A549 (cell line): ENCODE measurements at regions not wholly inside any gene's neighbourhood (a gene's known extent, or its start where the extent isn't known, plus 50 kb on each side); places are given as distances from the start of the nearest gene placed in this dataset.
A peak's percentile ranks its signal among the peaks of the same experiment; 100 is the strongest.

Source experiments
- ATAC-seq, 2 experiments: fragments of 200-7000 bp in 1 of 2; fragments of >200 bp in 1 of 2; cut with Nextera tagmentation in 1 of 2; cut with Tn5 transposase in 1 of 2; 3 replicates each; pipeline versions ENCODE4 v1.8.0 to v1.9.1; 2018 to 2020; ENCODE audit warnings: mild to moderate bottlenecking in 1 of 2, moderate library complexity in 1 of 2
- CTCF ChIA-PET: fragments of 300-600 bp; sonication (Branson Sonifier 250); formaldehyde crosslinking; extraction: SDS; loops from one replicate; lab custom pipeline; 2021; ENCODE audit warnings: antibody characterized with exemption, inconsistent platforms; lab: Yijun Ruan, JAX
- POLR2A ChIA-PET: fragments of 350-600 bp; formaldehyde crosslinking; extraction: SDS; loops from one replicate; lab custom pipeline; 2021; ENCODE audit warnings: antibody characterized with exemption, inconsistent platforms; lab: Yijun Ruan, JAX
- DNase-seq, 2 experiments: peaks; one replicate each; pipeline versions ENCODE4 v3.0.0 to v3.0.0-alpha.2; 2011 to 2016; ENCODE audit warnings: low read depth in 1 of 2, low spot score in 1 of 2
- FAIRE-seq: peaks from 2 replicates; lab custom pipeline; 2011; peaks lifted over from hg19 to GRCh38; lab: Jason Lieb, UNC
- H3K27ac ChIP-seq, 2 experiments: fragments of >200 bp; sonication (Bioruptor Twin); formaldehyde crosslinking; 3 replicates each; pipeline ENCODE4 v1.5.1; 2016 to 2017
- H3K4me1 ChIP-seq: fragments of >200 bp; sonication (Bioruptor Twin); formaldehyde crosslinking; 3 replicates; pipeline ENCODE4 v1.6.1; 2016
- H3K4me2 ChIP-seq: fragments of >200 bp; sonication (Bioruptor Twin); formaldehyde crosslinking; 3 replicates; pipeline ENCODE4 v1.6.1; 2016
- H3K4me3 ChIP-seq: fragments of >200 bp; sonication (Bioruptor Twin); formaldehyde crosslinking; 3 replicates; pipeline ENCODE4 v1.5.1; 2016
- H3K9me3 ChIP-seq: fragments of >200 bp; sonication (Bioruptor Twin); formaldehyde crosslinking; 3 replicates; pipeline ENCODE4 v1.6.1; 2016
- ATOH8 ChIP-seq: fragments of 250-450 bp; sonication (Bioruptor Pico); IDR thresholded peaks from 2 replicates; pipeline ENCODE4 v1.5.0; 2020; ENCODE audit warnings: low read depth, mild to moderate bottlenecking, moderate library complexity
- BCL3 ChIP-seq: fragments of >200 bp; sonication (Bioruptor Twin); formaldehyde crosslinking; IDR thresholded peaks from 3 replicates; pipeline ENCODE4 v1.6.1; 2016
- BHLHE40 ChIP-seq: IDR thresholded peaks from 2 replicates; pipeline ENCODE4 v1.6.1; 2012; ENCODE audit warnings: low read depth, low read length, inconsistent platforms
- CBX2 ChIP-seq: fragments of 200-600 bp; sonication (generic); IDR thresholded peaks from 2 replicates; pipeline ENCODE4 v1.6.1; 2016; ENCODE audit warnings: low read depth, mild to moderate bottlenecking, borderline replicate concordance
- CTCF ChIP-seq: fragments of >200 bp; sonication (Bioruptor Twin); formaldehyde crosslinking; IDR thresholded peaks from 3 replicates; pipeline ENCODE4 v1.5.1; 2016
- EHMT2 ChIP-seq: fragments of 200-600 bp; sonication (generic); IDR thresholded peaks from 2 replicates; pipeline ENCODE4 v1.6.1; 2016; ENCODE audit warnings: antibody characterized with exemption, low read depth, mild to moderate bottlenecking, moderate library complexity
- ESRRA ChIP-seq: fragments of 150-350 bp; IDR thresholded peaks from 2 replicates; pipeline ENCODE4 v1.6.1; 2014; ENCODE audit warnings: mild to moderate bottlenecking, low read length, borderline replicate concordance
- FOSB ChIP-seq: fragments of 250-450 bp; sonication (Bioruptor Pico); IDR thresholded peaks from 2 replicates; pipeline ENCODE4 v1.5.0; 2020; ENCODE audit warnings: mild to moderate bottlenecking, moderate library complexity
- FOXS1 ChIP-seq: fragments of 250-450 bp; sonication (Bioruptor Pico); IDR thresholded peaks from 2 replicates; pipeline ENCODE4 v1.5.0; 2020; ENCODE audit warnings: mild to moderate bottlenecking, moderate library complexity
- GATA3 ChIP-seq: IDR thresholded peaks from 2 replicates; pipeline ENCODE4 v1.6.1; 2012; ENCODE audit warnings: borderline replicate concordance
- HDAC2 ChIP-seq: fragments of 200-600 bp; sonication (generic); IDR thresholded peaks from 2 replicates; pipeline ENCODE4 v1.6.1; 2016
- HEYL ChIP-seq: fragments of 250-450 bp; sonication (Bioruptor Pico); IDR thresholded peaks from 2 replicates; pipeline ENCODE4 v1.8.0; 2021; ENCODE audit warnings: mild to moderate bottlenecking, moderate library complexity
- HOXB5 ChIP-seq: fragments of 250-450 bp; sonication (Bioruptor Pico); IDR thresholded peaks from 2 replicates; pipeline ENCODE4 v1.5.0; 2020; ENCODE audit warnings: mild to moderate bottlenecking, moderate library complexity
- MAFK ChIP-seq: fragments of 450-650 bp; IDR thresholded peaks from 2 replicates; pipeline ENCODE4 v1.6.1; 2014; ENCODE audit not compliant: partially characterized antibody
- NFE2L2 ChIP-seq: fragments of 150-350 bp; conservative IDR thresholded peaks from 2 replicates; pipeline ENCODE4 v1.6.1; 2014; ENCODE audit warnings: low read length
- NR3C1 ChIP-seq: fragments of >200 bp; sonication (Bioruptor Twin); formaldehyde crosslinking; IDR thresholded peaks from 3 replicates; pipeline ENCODE4 v1.6.1; 2017
- POLR2A ChIP-seq: IDR thresholded peaks from 2 replicates; pipeline ENCODE4 v1.6.1; 2012; ENCODE audit warnings: mild to moderate bottlenecking, low read length
- RAD21 ChIP-seq, 2 experiments: fragments of >200 bp in 1 of 2; sonication (Bioruptor Twin) in 1 of 2; formaldehyde crosslinking in 1 of 2; IDR thresholded peaks in 1 of 2; conservative IDR thresholded peaks in 1 of 2; 2 replicates in 1 of 2; 3 replicates in 1 of 2; pipeline ENCODE4 v1.6.1; 2012 to 2018; ENCODE audit warnings: inconsistent platforms in 1 of 2
- REST ChIP-seq: fragments of 200-600 bp; sonication (generic); IDR thresholded peaks from 2 replicates; pipeline ENCODE4 v1.6.1; 2016; ENCODE audit warnings: antibody characterized with exemption, mild to moderate bottlenecking, moderate library complexity
- RNF2 ChIP-seq: fragments of 200-600 bp; sonication (generic); IDR thresholded peaks from 2 replicates; pipeline ENCODE4 v1.6.1; 2016; ENCODE audit warnings: low read depth, mild to moderate bottlenecking, antibody characterized with exemption, moderate library complexity, borderline replicate concordance
- SMC3 ChIP-seq: fragments of >200 bp; sonication (Bioruptor Twin); formaldehyde crosslinking; IDR thresholded peaks from 3 replicates; pipeline ENCODE4 v1.6.1; 2018; ENCODE audit warnings: inconsistent platforms
- USF2 ChIP-seq: fragments of 450-650 bp; IDR thresholded peaks from 2 replicates; pipeline ENCODE4 v1.6.1; 2014; ENCODE audit warnings: antibody characterized with exemption
- ZNF302 ChIP-seq: fragments of 250-450 bp; sonication (Bioruptor Pico); IDR thresholded peaks from 2 replicates; pipeline ENCODE4 v1.9.0; 2021; ENCODE audit warnings: inconsistent platforms, mild to moderate bottlenecking, moderate library complexity
- WGBS: methylation state at CpG from one replicate; pipeline ENCODE4 v1.1.6; 2017; ENCODE audit errors: missing lambda C conversion rate; 5-methylcytosine and 5-hydroxymethylcytosine counted together

- no peak for DNase-seq
- WGBS = 6% methylated on average over 3 of the region's 3 CpGs
- Histone ChIP-seq H3K4me1 (no peaks in the 10 kb centered on the region), H3K27ac (no peak overlapping the region), H3K9me3 (no peaks in the 10 kb centered on the region), H3K4me2 (no peak overlapping the region), H3K4me3 (no peak overlapping the region)
- POLR2A ChIA-PET = no interaction called here
- no peak for ATAC-seq
- TF ChIP-seq USF2 = no peak
- peak; percentile 10 for TF ChIP-seq MAFK
- no peak for TF ChIP-seq FOXS1
- FAIRE-seq = no peak
- CTCF ChIA-PET = no interaction called here
These were observed 352.9 kb downstream of the GABRG1 start for GRCh38 chr4:45770958-45771357.

- TF ChIP-seq HEYL = no peak
- no peak for TF ChIP-seq REST
- no peak for TF ChIP-seq SMC3
- no peak for TF ChIP-seq ATOH8
- TF ChIP-seq GATA3 = no peak
- no peak for TF ChIP-seq POLR2A
- TF ChIP-seq ZNF302 (CRISPR knock-in tag) = no peak
- TF ChIP-seq CBX2 = no peak
- TF ChIP-seq BCL3 = no peak
- no peak for TF ChIP-seq ESRRA
- TF ChIP-seq RNF2 = no peak
- TF ChIP-seq HDAC2 = no peak
- TF ChIP-seq NR3C1 = no peak
- TF ChIP-seq RAD21 (conservative IDR thresholded peaks at IDR 0.05 in 1 of 2, IDR thresholded peaks at IDR 0.05 in 1 of 2) = no peak
- no peak for TF ChIP-seq NFE2L2
- no peak for TF ChIP-seq EHMT2
- no peak for TF ChIP-seq BHLHE40
- TF ChIP-seq FOSB = no peak
- TF ChIP-seq HOXB5 (CRISPR knock-in tag) = no peak
- no peak for TF ChIP-seq CTCF
- POLR2A ChIA-PET = no interaction called here
- CTCF ChIA-PET = no interaction called here
- Histone ChIP-seq H3K4me2 (no peak overlapping the region), H3K27ac (no peak overlapping the region), H3K4me3 (no peak overlapping the region), H3K4me1 (no peaks in the 10 kb centered on the region), H3K9me3 (no peaks in the 10 kb centered on the region)
- no peak for ATAC-seq
- no peak for DNase-seq
- FAIRE-seq = no peak
- WGBS = 48% methylated on average over 1 of the region's 1 CpG
These were observed 358.3 kb downstream of the GABRG1 start for GRCh38 chr4:45765521-45765920.
